ENCODE measurements at regions not wholly inside any gene's neighbourhood (a gene's known extent, or its start where the extent isn't known, plus 50 kb on each side); places are given as distances from the start of the nearest gene placed in this dataset.

GRCh38 chr13:97696921-97697320 is 256.6 kb upstream of the IPO5 start:
- Histone ChIP-seq H3K27me3 (ENCODE audit: control insufficient read depth in 1 of 2, insufficient read depth in 2 of 2, low read length in 2 of 2) (peaks cover 0 to 1% of the 10 kb centered on the region in 2 experiments; a peak in 1 of 5 replicates), H3K4me2 (ENCODE audit: low read depth, low read length) (no peak overlapping the region), H3K79me2 (ENCODE audit: insufficient read depth, low read length) (no peaks in the 10 kb centered on the region), H3K9ac (ENCODE audit: insufficient read depth, low read depth, low read length) (no peak overlapping the region), H3K4me3 (replicated peaks in 1 of 3; ENCODE audit: insufficient read depth in 1 of 3, low read depth in 2 of 3, low read length in 3 of 3) (no peak overlapping the region), H3K36me3 (replicated peaks in 1 of 2; ENCODE audit: control insufficient read depth in 1 of 2, insufficient read depth in 2 of 2, low read length in 2 of 2) (no peaks in the 10 kb centered on the region), H2AFZ (ENCODE audit: low read length) (no peak overlapping the region), H3K4me1 (ENCODE audit: insufficient read depth, low read length) (no peaks in the 10 kb centered on the region), H4K20me1 (ENCODE audit: insufficient read depth, low read length) (no peaks in the 10 kb centered on the region), H3K27ac (ENCODE audit: extremely low read length, insufficient read depth, low read length) (no peak overlapping the region), H3K9me3 (ENCODE audit: low read length) (no peaks in the 10 kb centered on the region)
- no peak for FAIRE-seq
- ChIA-PET CTCF (ENCODE audit: low intra/inter-chr PET ratio, low total read pairs) (no interaction called here), POLR2A (no interaction called here)
- in situ Hi-C loops (cut with HindIII; ENCODE audit: extremely low pct_ligation_motif_present, low pct_unique_long_range_greater_than_20kb) (no loop called here), intact Hi-C loops (cut with micrococcal nuclease; ENCODE audit: unreplicated experiment) (no loop called here)
- no TSS peak for BruUV-seq (replicated peaks)
- ATAC-seq, result no peak
- WGBS (ENCODE audit: low lambda C conversion rate), result 0% methylated on average over 2 of the region's 2 CpGs
- no peak for DNase-seq (ENCODE audit: low spot score)
- TF ChIP-seq PHF5A (CRISPR knock-in tag; IDR thresholded peaks at IDR 0.05; ENCODE audit: low read depth, unreplicated experiment) (no peak), REST (IDR thresholded peaks at IDR 0.05; ENCODE audit: borderline replicate concordance in 1 of 2, low read depth in 1 of 2, low read length in 2 of 2) (no peak), ZNF891 (CRISPR knock-in tag; IDR thresholded peaks at IDR 0.05) (no peak), ZNF580 (CRISPR knock-in tag; IDR thresholded peaks at IDR 0.05; ENCODE audit: borderline replicate concordance, low read depth) (no peak), TFDP2 (CRISPR knock-in tag; IDR thresholded peaks at IDR 0.05) (no peak), ZNF781 (CRISPR knock-in tag; IDR thresholded peaks at IDR 0.05; ENCODE audit: borderline replicate concordance, not compliant biosample characterization) (no peak), SUZ12 (IDR thresholded peaks at IDR 0.05; ENCODE audit: low read depth, low read length) (no peak), AKAP8 (CRISPR knock-in tag; IDR thresholded peaks at IDR 0.05) (no peak), KDM6A (CRISPR knock-in tag; IDR thresholded peaks at IDR 0.05; ENCODE audit: low read depth) (no peak), MYC (CRISPR knock-in tag; IDR thresholded peaks at IDR 0.05; ENCODE audit: borderline replicate concordance) (no peak), ZNF143 (CRISPR knock-in tag; IDR thresholded peaks at IDR 0.05) (no peak)
